Medulla oblongata (tissue), 1 donor: ENCODE measurements at regions not wholly inside any gene's neighbourhood (a gene's known extent, or its start where the extent isn't known, plus 50 kb on each side); places are given as distances from the start of the nearest gene placed in this dataset.

ENCODE experiments used
- DNase-seq: peaks from one replicate; pipeline ENCODE4 v3.0.0-alpha.2; 2015; ENCODE audit errors: extremely low spot score

- no peak for DNase-seq
These were observed 91.9 kb upstream of the CDH4 start for GRCh38 chr20:61159957-61160686.

DNA sequence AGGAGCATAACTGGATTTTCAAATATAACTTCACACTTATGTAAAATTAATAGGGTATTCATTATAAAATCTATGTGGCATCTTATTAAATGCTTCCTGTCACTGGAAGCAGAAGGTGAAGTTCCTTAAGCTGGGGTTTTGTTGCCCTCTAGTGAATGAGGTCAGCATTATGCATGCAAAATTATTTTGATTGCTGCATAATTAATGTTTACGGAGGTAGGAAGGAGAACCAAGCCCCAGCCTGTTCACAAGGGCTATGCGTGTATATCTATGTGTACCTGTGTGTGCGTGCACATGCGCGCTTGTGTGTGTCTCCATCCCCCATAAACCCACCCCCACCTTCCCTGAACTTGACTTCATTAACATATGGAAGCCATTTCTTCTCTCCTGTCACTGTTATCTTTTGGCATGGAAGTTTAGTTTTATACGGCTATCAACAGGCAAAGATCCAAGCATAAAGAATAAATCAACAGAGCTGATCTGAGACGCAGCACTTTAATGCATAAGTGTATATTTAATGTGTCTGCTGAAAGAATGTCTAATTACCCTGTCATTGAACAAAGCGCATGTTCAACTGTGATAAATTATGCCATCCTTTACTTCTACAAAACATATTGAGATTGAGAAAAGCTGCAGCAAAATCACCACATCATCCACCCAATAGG, 90.2 kb upstream of the CDH4 start:
- DNase-seq, result no peak

DNA sequence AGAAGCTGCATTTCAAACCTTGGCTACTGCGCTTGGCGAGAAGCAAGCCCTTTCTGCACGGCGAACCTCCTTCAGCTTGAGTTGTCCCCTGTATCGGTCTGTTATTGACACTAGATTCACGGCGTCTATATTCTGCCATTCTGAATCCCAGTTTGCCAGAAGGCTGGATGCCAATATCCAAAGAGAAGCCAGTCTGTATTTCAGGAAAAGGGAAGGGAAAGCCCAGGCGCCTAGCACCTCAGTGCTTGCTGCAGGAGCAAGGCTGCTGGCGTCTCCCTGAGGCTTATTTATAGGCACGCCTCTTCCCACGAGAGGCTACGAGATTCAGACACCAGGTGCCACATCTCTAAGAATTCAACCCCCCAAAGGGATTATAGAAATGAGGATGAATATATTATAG, 89.6 kb upstream of the CDH4 start:
- DNase-seq, result no peak

- no peak for DNase-seq
These were observed 89.0 kb upstream of the CDH4 start for GRCh38 chr20:61163031-61163430.

- no peak for DNase-seq
These were observed 85.7 kb upstream of the CDH4 start for GRCh38 chr20:61166324-61166723.

- no peak for DNase-seq
These were observed 83.5 kb upstream of the CDH4 start for GRCh38 chr20:61168605-61169004.

- DNase-seq, result no peak
These were observed 82.2 kb upstream of the CDH4 start for GRCh38 chr20:61169874-61170273.

GRCh38 chr20:61170496-61171320, 81.4 kb upstream of the CDH4 start:
- no peak for DNase-seq

DNA sequence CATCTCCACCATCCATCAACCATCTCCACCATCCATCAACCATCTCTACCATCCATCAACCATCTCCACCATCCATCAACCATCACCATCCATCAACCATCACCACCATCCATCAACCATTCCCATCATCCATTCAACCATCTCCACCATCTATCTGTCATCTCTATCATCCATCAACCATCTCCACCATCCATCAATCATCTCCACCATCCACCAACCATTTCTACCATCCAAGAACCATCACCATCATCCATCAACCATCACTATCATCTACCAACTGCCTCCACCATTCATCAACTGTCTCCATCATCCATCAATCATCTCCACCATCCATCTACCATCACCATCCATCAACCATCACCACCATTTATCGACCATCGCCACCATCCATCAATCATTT, 78.8 kb upstream of the CDH4 start:
- no peak for DNase-seq

- DNase-seq, result no peak
These were observed 77.9 kb upstream of the CDH4 start for GRCh38 chr20:61173961-61174725.

GRCh38 chr20:61176874-61177273, 75.2 kb upstream of the CDH4 start:
- no peak for DNase-seq

DNA sequence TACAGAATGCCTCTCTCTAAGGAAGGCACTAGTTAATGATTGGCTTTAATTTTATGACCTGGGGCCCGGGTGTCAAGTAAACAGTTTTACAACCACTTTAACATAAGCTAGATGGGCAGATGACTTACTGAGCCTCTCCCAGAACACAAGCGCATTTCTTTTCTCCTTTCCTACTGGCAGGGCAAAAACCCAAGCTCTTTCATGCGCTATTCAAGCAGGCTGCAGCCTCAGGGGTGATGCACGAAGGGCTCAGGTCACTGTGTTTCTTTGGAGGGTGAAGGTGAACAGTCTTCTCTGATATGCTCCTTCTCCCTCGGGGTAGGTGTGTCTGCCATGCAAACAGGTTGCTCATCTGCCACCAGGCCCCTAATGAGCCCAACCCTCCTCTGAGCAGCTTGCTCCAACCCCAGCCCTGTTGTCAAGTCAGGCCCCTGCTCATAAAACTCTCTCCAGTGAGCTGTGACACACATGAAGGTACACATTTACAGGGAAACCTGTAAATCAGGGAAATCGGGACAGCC, 73.5 kb upstream of the CDH4 start:
- no peak for DNase-seq

- no peak for DNase-seq
These were observed 67.9 kb upstream of the CDH4 start for GRCh38 chr20:61184194-61184593.

DNA sequence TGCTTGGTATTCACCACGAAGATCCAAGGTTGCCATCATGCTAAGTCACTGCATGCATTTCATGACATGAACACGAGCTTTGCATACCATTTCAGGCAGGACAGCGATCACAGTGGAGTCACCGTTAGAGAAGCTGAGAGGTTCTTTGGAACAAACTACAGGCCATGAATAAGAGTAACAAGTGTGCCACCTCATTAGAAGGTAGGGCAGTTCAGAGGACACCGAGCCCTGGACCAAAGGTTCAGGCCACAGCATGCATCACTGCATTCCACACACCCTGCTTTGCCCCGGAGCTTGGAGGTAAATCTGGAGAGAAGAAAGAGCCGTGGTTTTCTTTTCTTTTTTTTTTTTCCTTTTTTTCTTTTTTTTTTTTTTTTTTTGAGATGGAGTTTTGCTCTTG, 66.9 kb upstream of the CDH4 start:
- no peak for DNase-seq

DNA sequence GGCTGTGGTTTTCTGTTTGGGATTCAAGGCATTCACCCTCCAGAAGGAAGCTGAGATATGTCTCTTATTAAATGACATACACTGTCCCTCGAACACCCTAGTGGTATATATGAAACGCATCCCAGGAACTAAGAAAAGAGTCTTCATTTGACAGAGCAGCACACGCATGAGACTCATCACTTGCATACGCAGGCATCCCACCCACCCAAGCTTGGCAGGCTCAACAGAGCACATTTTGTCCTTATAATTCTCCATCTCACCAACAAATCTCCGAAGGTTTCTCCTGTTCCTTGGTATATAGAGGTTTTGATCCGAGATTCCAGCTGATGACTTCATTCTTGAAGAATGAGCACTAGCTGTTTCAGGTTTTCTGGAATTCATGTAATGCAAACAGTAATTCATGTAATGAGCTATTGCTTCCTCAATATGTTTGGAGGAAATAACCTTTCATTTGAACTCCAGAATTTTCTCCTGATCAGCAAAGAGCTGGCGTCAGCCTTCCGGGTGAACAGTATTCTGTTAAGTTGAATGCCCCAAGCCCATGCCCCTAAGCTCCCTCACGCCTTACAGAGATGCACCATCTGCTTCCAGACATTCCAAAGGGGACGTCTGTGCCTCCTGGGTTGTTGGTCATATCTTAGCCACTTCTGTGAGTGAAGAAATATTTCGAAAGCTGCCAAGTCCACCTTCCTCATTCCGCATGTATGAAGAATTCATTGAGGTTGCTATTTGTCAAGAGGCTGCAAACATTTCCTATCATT, 66.0 kb upstream of the CDH4 start:
- no peak for DNase-seq

DNA sequence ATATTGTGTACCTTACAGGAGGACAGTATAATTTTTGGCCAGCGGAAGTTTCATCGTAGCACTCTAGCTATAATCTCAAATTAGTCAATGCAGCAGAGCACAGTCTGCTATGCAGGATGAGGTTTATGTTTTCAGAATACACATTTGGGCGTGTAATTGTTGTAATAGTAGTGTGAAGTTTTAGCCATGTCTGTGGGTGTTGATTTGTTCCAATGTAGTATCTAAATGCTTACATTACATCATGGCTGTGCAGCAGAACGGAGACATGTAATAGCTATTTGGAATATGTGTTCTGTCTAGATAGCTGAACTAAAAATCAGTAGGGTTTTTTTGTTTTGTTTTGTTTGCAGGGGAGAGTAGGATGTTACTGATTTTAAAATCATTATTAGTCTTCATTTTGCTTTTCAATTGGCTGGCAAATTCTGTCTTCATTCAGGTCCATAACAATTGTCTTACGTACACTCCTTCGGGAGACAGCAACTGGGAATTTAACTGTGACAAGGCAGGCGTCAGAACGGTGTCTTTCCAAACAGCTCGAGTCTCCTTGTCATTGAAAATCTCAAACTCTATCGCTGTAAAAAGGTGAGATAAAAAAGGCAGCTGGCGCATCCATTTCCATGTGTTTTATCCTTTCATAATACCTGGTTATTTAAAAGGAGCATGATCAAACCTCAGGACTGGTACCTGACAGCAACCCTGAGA, 65.1 kb upstream of the CDH4 start:
- no peak for DNase-seq

- no peak for DNase-seq
These were observed 62.5 kb upstream of the CDH4 start for GRCh38 chr20:61189534-61189933.

DNA sequence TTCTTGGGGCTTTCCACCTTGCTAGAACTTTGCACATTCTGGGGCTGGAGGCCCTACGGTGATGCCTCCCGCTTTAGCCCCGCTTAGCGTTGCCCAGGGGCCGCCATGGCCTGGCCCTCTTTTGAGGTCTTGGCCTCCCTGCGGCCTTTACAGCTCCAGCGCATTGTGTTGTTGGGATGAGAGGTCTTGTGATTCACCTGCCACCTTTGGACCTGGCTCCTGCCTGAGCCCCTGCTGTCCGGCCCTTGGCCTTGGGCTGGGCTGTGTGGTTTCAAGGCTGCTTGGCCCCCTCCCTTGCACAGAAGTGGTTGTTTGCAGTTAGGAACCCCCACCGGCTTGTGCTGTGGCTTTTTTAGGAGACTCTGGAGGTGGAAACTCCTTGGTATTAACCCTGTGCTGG, 61.0 kb upstream of the CDH4 start:
- no peak for DNase-seq

DNA sequence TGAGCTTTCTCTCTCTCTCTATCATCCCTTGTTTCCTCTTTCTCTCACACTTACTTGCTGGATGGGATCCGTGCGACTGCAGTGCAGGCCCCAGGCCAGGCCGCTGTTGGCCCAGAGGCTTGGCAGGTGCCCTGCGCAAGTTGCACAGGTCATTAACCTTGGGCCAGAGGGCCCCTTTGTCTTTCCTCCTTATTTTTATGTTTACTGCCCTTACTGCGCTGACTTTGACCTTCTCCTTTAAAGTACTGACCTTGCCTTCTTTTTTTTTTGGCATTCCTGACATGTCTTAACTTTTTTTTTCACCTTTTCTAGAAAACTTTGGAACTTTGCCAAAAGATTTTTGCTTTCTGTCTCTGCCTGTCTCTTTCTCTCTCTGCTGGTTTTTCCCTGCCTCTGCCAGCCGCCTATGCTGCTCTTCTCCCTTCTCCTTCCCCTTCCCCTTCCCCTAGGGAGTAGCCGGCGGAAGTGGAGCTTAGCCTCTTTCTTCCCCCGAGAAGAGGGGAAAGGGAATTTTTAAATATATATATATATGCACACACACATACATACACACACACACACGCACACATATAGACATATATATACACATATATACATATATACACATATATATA, 59.6 kb upstream of the CDH4 start:
- DNase-seq, result peak; percentile 4

DNA sequence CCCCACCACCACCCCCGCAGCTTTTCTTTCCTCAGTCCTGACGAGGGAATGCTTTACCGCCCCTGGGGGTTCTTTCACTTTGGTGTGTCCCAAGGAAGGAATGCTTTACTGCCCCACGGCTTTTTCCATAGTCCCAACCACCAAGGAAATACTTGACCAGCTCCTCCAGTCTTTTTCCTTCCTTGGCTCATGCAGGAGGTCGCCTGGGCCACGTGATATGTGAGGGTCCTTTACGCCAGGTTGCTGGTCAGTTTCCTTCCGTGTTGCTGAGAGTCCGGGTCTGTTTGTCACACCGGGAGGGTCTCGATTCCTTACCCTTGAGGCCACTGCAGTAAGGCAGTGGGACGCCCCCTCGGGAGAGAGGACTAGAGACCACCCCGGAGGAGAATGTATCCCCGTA, 58.9 kb upstream of the CDH4 start:
- DNase-seq, result no peak
